Heart left ventricle (tissue), 13 donors: ENCODE measurements at regions not wholly inside any gene's neighbourhood (a gene's known extent, or its start where the extent isn't known, plus 50 kb on each side); places are given as distances from the start of the nearest gene placed in this dataset.

Source experiments
- POLR2A ChIP-seq, 2 donors: fragments of 450-650 bp; IDR thresholded peaks; one replicate each; pipeline ENCODE4 v1.6.1; 2017; ENCODE audit warnings: antibody characterized with exemption in 2 of 2, mild to moderate bottlenecking in 2 of 2, moderate library complexity in 2 of 2
- TF ChIP-seq, protein P1 (sequence below), 12 donors: fragments of 200-600 bp; sonication (generic) in 4 of 12; IDR thresholded peaks; one replicate each; pipeline versions ENCODE4 v1.5.0 to v1.8.0; 2018 to 2022; ENCODE audit warnings: antibody characterized with exemption in 12 of 12, mild to moderate bottlenecking in 5 of 12
- donor health status: ischemic (EF 13 %, LVEDD 7.1; RV severe dilation, severe dysfunction).
- donor health status: DM: no; HTN: yes; CAD: no.
- donor health status: DM: no; HTN: no; CAD: no.
- donor health status: ischemic (EF 25% LVEDD 6.9; RV normal size, moderate dysfunction).
- donor health status: ischemic (EF 25% LVEDD 5.7; RV mildly dilated, moderate dysfunction).
- donor health status: ischemic (EF 35%, LVEDD 5.7; RV mildly dilated, moderate dysfunction).
- donor health status: nonischemic (EF 11% LVEDD 7.7; RV severe dilation, severe dysfunction).
- donor health status: DM: yes; HTN: yes; CAD: no.
- donor health status: PGD.
- donor health status: ischemic (EF 29% LVEDD 5.4; RV normal size, mild dysfunction).
- donor health status: nonischemic (EF 23%, LVEDD 6.1; RV moderate dilation, normal function).

DNA sequence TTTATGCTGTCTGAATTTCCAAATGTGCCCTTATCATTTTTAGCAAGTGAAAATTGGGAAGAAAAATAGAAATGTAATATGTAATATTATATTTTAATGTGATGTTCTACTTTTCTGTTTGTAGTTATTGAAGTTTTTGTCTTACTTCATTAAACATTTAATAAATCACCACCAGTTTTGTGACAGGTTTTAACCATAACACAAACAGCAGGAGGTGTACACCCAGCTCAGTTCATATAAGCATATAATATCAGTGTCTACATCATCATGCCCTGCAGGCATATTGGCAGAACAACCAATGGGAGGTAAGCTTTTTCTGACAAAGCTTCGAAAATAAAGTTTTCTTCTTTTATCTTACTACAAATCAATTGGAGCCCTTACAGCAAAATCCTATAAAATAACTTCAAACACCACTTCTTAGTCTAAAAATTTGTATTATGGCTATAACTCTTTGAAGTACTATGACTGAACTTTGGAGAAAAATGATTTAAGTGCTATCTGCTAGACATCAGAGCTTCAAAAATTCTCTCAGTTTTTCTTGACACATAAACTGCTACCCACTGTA lies 236.7 kb downstream of the BARHL2 start:
- TF ChIP-seq, protein P1, sequence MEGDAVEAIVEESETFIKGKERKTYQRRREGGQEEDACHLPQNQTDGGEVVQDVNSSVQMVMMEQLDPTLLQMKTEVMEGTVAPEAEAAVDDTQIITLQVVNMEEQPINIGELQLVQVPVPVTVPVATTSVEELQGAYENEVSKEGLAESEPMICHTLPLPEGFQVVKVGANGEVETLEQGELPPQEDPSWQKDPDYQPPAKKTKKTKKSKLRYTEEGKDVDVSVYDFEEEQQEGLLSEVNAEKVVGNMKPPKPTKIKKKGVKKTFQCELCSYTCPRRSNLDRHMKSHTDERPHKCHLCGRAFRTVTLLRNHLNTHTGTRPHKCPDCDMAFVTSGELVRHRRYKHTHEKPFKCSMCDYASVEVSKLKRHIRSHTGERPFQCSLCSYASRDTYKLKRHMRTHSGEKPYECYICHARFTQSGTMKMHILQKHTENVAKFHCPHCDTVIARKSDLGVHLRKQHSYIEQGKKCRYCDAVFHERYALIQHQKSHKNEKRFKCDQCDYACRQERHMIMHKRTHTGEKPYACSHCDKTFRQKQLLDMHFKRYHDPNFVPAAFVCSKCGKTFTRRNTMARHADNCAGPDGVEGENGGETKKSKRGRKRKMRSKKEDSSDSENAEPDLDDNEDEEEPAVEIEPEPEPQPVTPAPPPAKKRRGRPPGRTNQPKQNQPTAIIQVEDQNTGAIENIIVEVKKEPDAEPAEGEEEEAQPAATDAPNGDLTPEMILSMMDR (IDR thresholded peaks at IDR 0.05) = no peak
- TF ChIP-seq POLR2A (IDR thresholded peaks at IDR 0.05) = no peak
